ENCODE measurements at regions not wholly inside any gene's neighbourhood (a gene's known extent, or its start where the extent isn't known, plus 50 kb on each side); places are given as distances from the start of the nearest gene placed in this dataset.

DNA sequence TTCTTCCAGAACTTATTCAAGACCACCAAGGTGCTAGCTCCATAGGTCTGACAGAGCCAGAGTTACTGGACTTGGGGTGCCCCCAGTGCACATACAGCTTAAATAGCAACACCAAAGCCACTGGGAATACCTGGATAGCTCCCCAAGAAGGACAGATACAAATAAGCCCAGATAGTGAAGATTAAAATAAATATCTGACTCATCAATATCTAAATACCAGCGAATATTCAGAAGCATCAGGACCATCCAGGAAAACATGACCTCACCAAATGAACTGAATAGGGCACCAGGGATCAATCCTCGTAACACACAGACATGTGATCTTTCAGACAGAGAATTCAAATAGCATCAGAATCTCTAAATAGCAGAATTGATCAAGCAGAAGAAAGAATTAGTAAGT, 931.6 kb downstream of the OTOL1 start:
- FAIRE-seq (no peak), DNase-seq (ENCODE audit: insufficient read length, low spot score) (no peak)
- TF ChIP-seq, protein P1, sequence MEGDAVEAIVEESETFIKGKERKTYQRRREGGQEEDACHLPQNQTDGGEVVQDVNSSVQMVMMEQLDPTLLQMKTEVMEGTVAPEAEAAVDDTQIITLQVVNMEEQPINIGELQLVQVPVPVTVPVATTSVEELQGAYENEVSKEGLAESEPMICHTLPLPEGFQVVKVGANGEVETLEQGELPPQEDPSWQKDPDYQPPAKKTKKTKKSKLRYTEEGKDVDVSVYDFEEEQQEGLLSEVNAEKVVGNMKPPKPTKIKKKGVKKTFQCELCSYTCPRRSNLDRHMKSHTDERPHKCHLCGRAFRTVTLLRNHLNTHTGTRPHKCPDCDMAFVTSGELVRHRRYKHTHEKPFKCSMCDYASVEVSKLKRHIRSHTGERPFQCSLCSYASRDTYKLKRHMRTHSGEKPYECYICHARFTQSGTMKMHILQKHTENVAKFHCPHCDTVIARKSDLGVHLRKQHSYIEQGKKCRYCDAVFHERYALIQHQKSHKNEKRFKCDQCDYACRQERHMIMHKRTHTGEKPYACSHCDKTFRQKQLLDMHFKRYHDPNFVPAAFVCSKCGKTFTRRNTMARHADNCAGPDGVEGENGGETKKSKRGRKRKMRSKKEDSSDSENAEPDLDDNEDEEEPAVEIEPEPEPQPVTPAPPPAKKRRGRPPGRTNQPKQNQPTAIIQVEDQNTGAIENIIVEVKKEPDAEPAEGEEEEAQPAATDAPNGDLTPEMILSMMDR (IDR thresholded peaks at IDR 0.05; ENCODE audit: insufficient read depth, missing control alignments) = no peak

DNA sequence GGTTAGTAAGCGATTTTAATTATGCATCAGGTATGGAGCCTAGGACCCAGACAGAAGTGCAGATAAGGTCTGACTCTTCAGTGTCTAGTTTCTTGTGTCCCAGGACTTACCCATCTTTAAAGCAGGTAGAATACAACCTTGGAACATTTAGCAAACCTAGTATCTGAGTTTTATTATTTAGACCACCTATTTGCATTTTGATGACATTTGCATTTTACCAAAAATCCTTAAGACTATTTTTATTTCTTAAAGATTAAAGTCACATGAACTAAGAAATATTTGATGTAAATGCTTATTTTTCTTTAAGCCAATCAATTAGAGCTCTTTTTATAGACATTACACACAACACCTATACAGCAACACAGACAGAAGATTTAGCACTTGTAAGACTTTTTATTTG, 939.1 kb downstream of the OTOL1 start:
- TF ChIP-seq, protein P1 (IDR thresholded peaks at IDR 0.05; ENCODE audit: insufficient read depth, missing control alignments) = no peak
- no peak for FAIRE-seq
- DNase-seq (ENCODE audit: insufficient read length, low spot score) = no peak

DNA sequence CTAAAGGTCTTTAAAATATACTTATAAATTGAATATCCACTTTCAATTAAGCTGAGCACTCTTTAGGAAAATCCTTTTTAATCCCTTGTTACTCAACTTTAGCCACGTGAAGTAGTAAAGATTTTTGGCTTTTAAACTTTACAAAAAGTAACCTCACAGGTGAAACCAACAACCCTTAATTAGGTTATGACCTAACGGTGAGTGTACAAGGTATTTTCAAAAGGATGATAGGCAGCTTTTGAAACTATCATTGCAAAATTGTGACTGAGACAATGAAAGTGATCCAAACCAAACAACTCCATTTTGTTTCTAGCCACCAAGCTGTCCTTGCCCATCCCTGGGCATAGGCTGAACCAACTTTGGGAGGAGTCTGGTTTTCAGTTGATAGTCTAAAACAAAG, 940.2 kb downstream of the OTOL1 start:
- DNase-seq (ENCODE audit: insufficient read length, low spot score) (no peak), FAIRE-seq (no peak)
- TF ChIP-seq, protein P1 (IDR thresholded peaks at IDR 0.05; ENCODE audit: insufficient read depth, missing control alignments) = no peak

DNA sequence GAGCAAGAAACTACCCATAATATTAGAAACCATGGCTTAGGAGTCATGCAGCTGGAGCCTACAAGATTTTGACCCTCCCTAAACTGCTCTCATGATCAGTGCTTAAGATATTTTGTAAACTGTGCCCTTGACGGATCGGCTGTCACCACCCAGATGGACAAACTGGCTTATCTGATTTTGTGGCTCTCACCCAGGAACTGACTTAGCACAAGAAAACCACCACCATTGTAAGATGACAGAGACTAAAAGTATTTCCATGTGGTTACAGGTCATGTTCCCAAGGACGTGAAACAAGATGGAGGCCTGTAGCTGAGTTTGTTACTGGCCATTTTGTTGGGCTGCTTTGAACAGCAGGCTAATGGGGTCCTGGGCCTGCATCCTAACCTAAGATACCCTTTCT, 940.9 kb downstream of the OTOL1 start:
- DNase-seq (ENCODE audit: insufficient read length, low spot score) (no peak), FAIRE-seq (no peak)
- TF ChIP-seq, protein P1 (IDR thresholded peaks at IDR 0.05; ENCODE audit: insufficient read depth, missing control alignments) = no peak

DNA sequence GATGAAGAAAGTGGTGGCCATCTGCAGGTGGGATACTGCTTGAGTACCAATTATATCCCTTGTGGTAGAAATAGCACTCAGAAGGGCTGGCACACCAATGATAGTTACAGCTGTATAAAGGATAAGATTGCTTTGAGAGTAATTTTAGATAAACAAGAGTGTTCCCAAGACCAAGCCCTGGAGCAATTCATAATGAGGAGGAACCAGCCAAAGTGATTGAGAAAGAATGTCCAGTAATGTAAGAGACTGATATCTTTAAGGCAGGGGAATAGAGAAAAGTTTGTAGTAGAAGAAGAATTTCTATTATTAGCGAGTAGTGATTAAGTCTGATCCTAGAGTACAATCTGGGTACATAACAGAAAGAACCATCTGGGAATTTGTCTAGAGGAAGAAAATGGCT, 945.1 kb downstream of the OTOL1 start:
- DNase-seq (ENCODE audit: insufficient read length, low spot score) = no peak
- TF ChIP-seq, protein P1 (IDR thresholded peaks at IDR 0.05; ENCODE audit: insufficient read depth, missing control alignments) = no peak
- FAIRE-seq = no peak

DNA sequence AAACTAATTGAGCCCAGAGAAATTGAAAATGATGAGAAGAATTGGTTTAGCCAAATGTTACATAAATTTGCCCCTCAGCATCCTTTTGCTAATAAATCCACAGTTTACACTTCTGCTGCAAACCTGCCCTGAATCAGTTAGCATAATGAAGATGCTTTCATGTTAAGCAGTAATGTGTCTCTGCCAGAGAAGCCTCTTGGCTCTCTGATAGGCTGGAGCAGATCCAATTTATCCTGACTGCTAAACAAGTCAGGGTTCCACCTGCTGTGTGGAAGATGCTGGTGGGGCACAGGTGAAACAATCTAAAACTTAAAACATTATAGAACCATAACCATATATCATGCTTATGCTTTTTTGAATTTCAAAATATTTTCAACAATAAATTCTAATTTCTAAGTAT, 946.8 kb downstream of the OTOL1 start:
- TF ChIP-seq, protein P1 (IDR thresholded peaks at IDR 0.05; ENCODE audit: insufficient read depth, missing control alignments) = no peak
- no peak for FAIRE-seq
- DNase-seq (ENCODE audit: insufficient read length, low spot score) = no peak

DNA sequence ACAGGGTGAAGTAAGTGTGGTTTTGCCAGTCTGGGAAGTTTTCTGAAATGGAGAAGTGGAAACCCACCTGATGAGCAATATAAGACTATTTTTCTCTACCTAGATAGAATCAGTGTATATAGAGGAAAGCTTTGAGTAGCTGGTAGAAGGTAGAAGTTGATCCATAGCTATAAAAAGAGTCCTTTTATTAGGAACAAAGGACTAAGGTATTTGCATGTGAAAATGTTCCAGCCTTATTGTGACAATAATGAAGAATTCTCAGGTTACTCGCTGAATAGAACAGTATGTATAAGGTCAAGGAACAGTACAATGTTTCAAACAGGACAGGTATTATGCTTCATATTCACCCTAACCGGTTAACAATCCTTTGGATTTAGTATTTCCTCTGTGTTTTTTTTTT, 972.2 kb downstream of the OTOL1 start:
- no peak for FAIRE-seq
- DNase-seq (ENCODE audit: insufficient read length, low spot score) = no peak
- TF ChIP-seq, protein P1 (IDR thresholded peaks at IDR 0.05; ENCODE audit: insufficient read depth, missing control alignments) = no peak
